Caco-2 (cell line): ENCODE measurements at regions not wholly inside any gene's neighbourhood (a gene's known extent, or its start where the extent isn't known, plus 50 kb on each side); places are given as distances from the start of the nearest gene placed in this dataset.

Experiments
- BruUV-seq: library from RNA; stranded (reverse); fragments of 400-500 nt; replicated peaks from 2 replicates; lab custom pipeline; 2021; lab: Mats Ljungman, UMichigan
- CTCF ChIA-PET: fragments of 300-600 bp; sonication (Branson Sonifier 250); formaldehyde crosslinking; loops from one replicate; lab custom pipeline; 2022; ENCODE audit warnings: antibody characterized with exemption; lab: Charles Lee
- POLR2A ChIA-PET: fragments of 300-600 bp; sonication (Branson Sonifier 250); formaldehyde crosslinking; loops from one replicate; lab custom pipeline; 2022; ENCODE audit warnings: antibody characterized with exemption; lab: Charles Lee
- DNase-seq, 2 experiments: peaks; one replicate each; pipeline versions ENCODE4 v3.0.0 to v3.0.0-alpha.2; 2020 to 2022
- H3K27me3 ChIP-seq: replicated peaks from 2 replicates; pipeline ENCODE4 v1.6.0; 2011; ENCODE audit warnings: low read length; ENCODE audit not compliant: control insufficient read depth, insufficient read depth
- H3K36me3 ChIP-seq: 2 replicates; pipeline ENCODE4 v1.5.1; 2011; ENCODE audit warnings: low read length; ENCODE audit not compliant: control insufficient read depth, insufficient read depth
- H3K4me1 ChIP-seq: fragments of 250-450 bp; sonication (Bioruptor Pico); 2 replicates; pipeline ENCODE4 v1.5.1; 2020; ENCODE audit warnings: mild to moderate bottlenecking
- H3K4me3 ChIP-seq: 2 replicates; pipeline ENCODE4 v1.5.1; 2011; ENCODE audit warnings: low read depth, mild to moderate bottlenecking, control low read depth, low read length
- H3K9me3 ChIP-seq: fragments of 250-450 bp; sonication (Bioruptor Pico); 2 replicates; pipeline ENCODE4 v1.5.1; 2020; ENCODE audit warnings: mild to moderate bottlenecking, moderate library complexity
- H3K27ac Mint-ChIP-seq: one replicate; pipeline ENCODE4 v1.8.0; 2022; ENCODE audit warnings: mixed read lengths; ENCODE audit not compliant: unreplicated experiment
- H3K27me3 Mint-ChIP-seq: one replicate; pipeline ENCODE4 v1.8.0; 2022; ENCODE audit warnings: mixed read lengths; ENCODE audit not compliant: insufficient read depth, unreplicated experiment
- H3K36me3 Mint-ChIP-seq: one replicate; pipeline ENCODE4 v1.8.0; 2022; ENCODE audit warnings: mild to moderate bottlenecking, mixed read lengths; ENCODE audit not compliant: insufficient read depth, unreplicated experiment
- H3K4me1 Mint-ChIP-seq: one replicate; pipeline ENCODE4 v1.8.0; 2022; ENCODE audit warnings: low read depth, mixed read lengths; ENCODE audit not compliant: unreplicated experiment
- H3K4me3 Mint-ChIP-seq: one replicate; pipeline ENCODE4 v1.8.0; 2022; ENCODE audit warnings: mild to moderate bottlenecking, moderate library complexity, mixed read lengths; ENCODE audit not compliant: unreplicated experiment
- H3K9me3 Mint-ChIP-seq: one replicate; pipeline ENCODE4 v1.8.0; 2022; ENCODE audit warnings: mixed read lengths; ENCODE audit not compliant: unreplicated experiment
- intact Hi-C: fragments of 100-400 bp; cut with micrococcal nuclease; formaldehyde crosslinking; loops from one replicate; pipeline ENCODE4 v1.10.0; 2022; ENCODE audit not compliant: unreplicated experiment
- TF ChIP-seq, protein P1 (sequence below), 2 experiments: fragments of 200-600 bp in 1 of 2; IDR thresholded peaks; 1 replicate in 1 of 2; 2 replicates in 1 of 2; pipeline versions ENCODE4 v1.5.1 to v1.8.0; 2011 to 2022; ENCODE audit warnings: antibody characterized with exemption in 1 of 2, control low read depth in 1 of 2, inconsistent platforms in 1 of 2, low read depth in 1 of 2, low read length in 1 of 2, mild to moderate bottlenecking in 1 of 2, moderate library complexity in 1 of 2; ENCODE audit not compliant: insufficient read depth in 1 of 2, severe bottlenecking in 1 of 2, unreplicated experiment in 1 of 2

DNA sequence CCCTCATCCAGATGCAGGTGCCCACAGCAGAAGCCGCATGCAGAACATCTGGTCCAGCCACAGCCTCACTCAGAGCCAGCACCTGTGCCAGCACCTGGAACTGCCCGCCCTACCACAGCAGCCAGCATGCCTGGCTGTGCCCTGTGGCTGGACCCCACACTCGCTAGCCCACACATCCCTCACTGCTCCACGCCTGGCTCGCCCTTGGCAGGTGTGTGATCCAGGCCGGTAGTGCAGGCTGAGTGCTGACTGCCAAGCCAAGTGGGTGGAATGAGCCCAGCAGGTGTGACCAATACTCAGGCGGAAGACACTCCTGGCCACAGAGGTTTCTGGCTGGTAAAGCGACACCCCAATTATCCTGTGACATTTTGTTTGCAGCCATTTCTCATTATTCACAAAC is 162.4 kb upstream of the ROBO1 start:
- ChIA-PET POLR2A (no interaction called here), CTCF (no interaction called here)
- no peaks in the 10 kb centered on the region for H3K9me3 Mint-ChIP-seq
- no peaks in the 10 kb centered on the region for H3K4me1 Mint-ChIP-seq
- Histone ChIP-seq H3K36me3 (no peaks in the 10 kb centered on the region), H3K4me1 (no peaks in the 10 kb centered on the region), H3K27me3 (no peaks in the 10 kb centered on the region), H3K4me3 (no peak overlapping the region), H3K9me3 (no peaks in the 10 kb centered on the region)
- intact Hi-C loops, result no loop called here
- BruUV-seq, result no TSS peak
- DNase-seq, result no peak
- no peak overlapping the region for H3K27ac Mint-ChIP-seq
- TF ChIP-seq, protein P1, sequence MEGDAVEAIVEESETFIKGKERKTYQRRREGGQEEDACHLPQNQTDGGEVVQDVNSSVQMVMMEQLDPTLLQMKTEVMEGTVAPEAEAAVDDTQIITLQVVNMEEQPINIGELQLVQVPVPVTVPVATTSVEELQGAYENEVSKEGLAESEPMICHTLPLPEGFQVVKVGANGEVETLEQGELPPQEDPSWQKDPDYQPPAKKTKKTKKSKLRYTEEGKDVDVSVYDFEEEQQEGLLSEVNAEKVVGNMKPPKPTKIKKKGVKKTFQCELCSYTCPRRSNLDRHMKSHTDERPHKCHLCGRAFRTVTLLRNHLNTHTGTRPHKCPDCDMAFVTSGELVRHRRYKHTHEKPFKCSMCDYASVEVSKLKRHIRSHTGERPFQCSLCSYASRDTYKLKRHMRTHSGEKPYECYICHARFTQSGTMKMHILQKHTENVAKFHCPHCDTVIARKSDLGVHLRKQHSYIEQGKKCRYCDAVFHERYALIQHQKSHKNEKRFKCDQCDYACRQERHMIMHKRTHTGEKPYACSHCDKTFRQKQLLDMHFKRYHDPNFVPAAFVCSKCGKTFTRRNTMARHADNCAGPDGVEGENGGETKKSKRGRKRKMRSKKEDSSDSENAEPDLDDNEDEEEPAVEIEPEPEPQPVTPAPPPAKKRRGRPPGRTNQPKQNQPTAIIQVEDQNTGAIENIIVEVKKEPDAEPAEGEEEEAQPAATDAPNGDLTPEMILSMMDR (IDR thresholded peaks at IDR 0.05; ENCODE audit: insufficient read depth in 1 of 2, low read depth in 1 of 2, low read length in 1 of 2, severe bottlenecking in 1 of 2, unreplicated experiment in 1 of 2), result no peak
- no peak overlapping the region for H3K4me3 Mint-ChIP-seq
- H3K27me3 Mint-ChIP-seq, result peaks cover 2% of the 10 kb centered on the region
- H3K36me3 Mint-ChIP-seq, result no peaks in the 10 kb centered on the region

DNA sequence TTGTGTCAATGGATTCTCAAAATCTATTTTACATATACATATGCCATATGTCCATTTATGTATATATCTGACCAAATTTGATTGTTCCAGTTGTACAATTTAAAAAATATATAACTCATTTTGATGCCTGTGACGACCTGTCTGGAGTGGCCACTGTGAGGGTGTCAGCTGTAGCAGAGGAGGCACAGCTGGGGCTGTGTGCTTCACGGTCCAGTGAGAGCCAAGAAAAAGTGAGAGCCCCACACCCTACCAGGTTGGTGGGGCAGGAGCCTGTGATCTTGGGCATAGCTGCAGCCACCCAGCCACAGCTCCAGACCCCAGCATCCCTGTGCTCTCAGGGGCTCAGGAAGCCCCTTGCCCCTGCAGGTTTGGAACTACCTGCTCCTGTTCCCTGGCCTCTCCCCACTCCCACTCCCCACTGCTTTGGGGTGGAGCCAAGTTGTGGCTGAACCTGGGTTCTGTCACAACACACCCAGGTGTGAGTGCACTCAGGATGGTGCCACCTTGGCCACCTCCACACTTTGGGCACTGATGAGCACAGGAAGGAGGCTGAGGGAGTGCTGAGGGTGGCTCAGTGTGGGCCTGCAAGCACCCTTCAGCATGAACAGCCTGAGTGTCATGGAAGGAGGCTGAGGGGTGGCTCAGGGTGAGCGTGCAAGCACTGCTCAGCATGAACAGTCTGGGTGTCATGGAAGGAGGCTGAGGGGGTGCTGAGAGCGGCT is 161.1 kb upstream of the ROBO1 start:
- H3K36me3 ChIP-seq, result no peaks in the 10 kb centered on the region
- no TSS peak for BruUV-seq
- intact Hi-C loops, result no loop called here
- TF ChIP-seq, protein P1 (IDR thresholded peaks at IDR 0.05; ENCODE audit: insufficient read depth in 1 of 2, low read depth in 1 of 2, low read length in 1 of 2, severe bottlenecking in 1 of 2, unreplicated experiment in 1 of 2), result no peak
- no peaks in the 10 kb centered on the region for H3K4me1 ChIP-seq
- H3K4me1 Mint-ChIP-seq, result no peaks in the 10 kb centered on the region
- H3K9me3 ChIP-seq, result no peaks in the 10 kb centered on the region
- no peak overlapping the region for H3K4me3 ChIP-seq
- ChIA-PET POLR2A (no interaction called here), CTCF (no interaction called here)
- H3K9me3 Mint-ChIP-seq, result no peaks in the 10 kb centered on the region
- no peak overlapping the region for H3K4me3 Mint-ChIP-seq
- no peak for DNase-seq
- H3K36me3 Mint-ChIP-seq, result no peaks in the 10 kb centered on the region
- no peak overlapping the region for H3K27ac Mint-ChIP-seq
- no peaks in the 10 kb centered on the region for H3K27me3 ChIP-seq
- peaks cover 2% of the 10 kb centered on the region for H3K27me3 Mint-ChIP-seq

DNA sequence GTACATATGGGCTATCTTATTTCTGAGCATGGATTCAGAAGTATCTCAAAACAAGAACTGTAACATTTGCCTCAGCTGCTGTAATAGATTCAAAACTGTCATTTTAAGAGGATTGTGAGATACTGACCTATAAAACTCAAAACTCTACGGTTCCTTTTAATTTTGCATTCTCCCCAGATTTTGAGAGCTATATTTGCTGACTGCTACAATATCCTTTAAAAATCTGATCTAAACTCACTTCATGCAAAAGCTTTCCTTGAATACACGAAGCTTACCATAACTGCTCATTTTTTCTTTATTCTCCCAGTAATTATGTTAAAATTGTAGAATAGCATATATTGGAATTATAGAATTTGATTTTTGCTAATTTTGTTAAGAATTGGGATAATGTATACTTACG is 158.7 kb upstream of the ROBO1 start:
- no peaks in the 10 kb centered on the region for H3K9me3 ChIP-seq
- no peak for DNase-seq
- H3K4me1 ChIP-seq, result no peaks in the 10 kb centered on the region
- Mint-ChIP-seq H3K4me1 (no peaks in the 10 kb centered on the region), H3K36me3 (no peaks in the 10 kb centered on the region), H3K27me3 (peaks cover 2% of the 10 kb centered on the region), H3K4me3 (no peak overlapping the region), H3K27ac (no peak overlapping the region), H3K9me3 (no peaks in the 10 kb centered on the region)
- CTCF ChIA-PET, result no interaction called here
- no peaks in the 10 kb centered on the region for H3K36me3 ChIP-seq
- POLR2A ChIA-PET, result no interaction called here
- no peak overlapping the region for H3K4me3 ChIP-seq
- intact Hi-C loops, result no loop called here
- no TSS peak for BruUV-seq
- no peaks in the 10 kb centered on the region for H3K27me3 ChIP-seq
- TF ChIP-seq, protein P1 (IDR thresholded peaks at IDR 0.05; ENCODE audit: insufficient read depth in 1 of 2, low read depth in 1 of 2, low read length in 1 of 2, severe bottlenecking in 1 of 2, unreplicated experiment in 1 of 2), result no peak
